ENCODE measurements at regions not wholly inside any gene's neighbourhood (a gene's known extent, or its start where the extent isn't known, plus 50 kb on each side); places are given as distances from the start of the nearest gene placed in this dataset.

DNA sequence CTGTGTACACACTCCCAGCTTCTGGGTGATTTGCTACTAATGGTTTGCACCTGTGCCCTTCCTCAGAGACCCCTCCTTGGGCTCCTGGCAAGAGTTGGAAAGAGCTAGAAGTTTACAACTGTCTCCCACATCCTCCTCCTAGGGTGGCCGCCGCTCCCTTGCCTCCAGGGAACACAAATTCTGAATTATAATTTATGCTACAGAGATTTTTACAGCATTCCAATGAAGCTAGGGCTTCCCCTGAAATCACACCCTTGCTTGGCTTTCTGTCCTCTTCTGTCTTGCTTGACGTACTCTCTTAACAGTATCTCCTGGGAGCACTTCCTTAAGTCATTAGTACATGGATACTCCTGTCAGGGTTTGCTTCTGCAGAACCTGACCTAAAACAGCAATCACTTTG, 180.2 kb downstream of the KCNA5 start:
- DNase-seq (ENCODE audit: low read depth in 4 of 4, low spot score in 3 of 4), result no peak

GRCh38 chr12:5226581-5226980, 182.9 kb downstream of the KCNA5 start:
- DNase-seq (ENCODE audit: low read depth in 4 of 4, low spot score in 3 of 4), result no peak

DNA sequence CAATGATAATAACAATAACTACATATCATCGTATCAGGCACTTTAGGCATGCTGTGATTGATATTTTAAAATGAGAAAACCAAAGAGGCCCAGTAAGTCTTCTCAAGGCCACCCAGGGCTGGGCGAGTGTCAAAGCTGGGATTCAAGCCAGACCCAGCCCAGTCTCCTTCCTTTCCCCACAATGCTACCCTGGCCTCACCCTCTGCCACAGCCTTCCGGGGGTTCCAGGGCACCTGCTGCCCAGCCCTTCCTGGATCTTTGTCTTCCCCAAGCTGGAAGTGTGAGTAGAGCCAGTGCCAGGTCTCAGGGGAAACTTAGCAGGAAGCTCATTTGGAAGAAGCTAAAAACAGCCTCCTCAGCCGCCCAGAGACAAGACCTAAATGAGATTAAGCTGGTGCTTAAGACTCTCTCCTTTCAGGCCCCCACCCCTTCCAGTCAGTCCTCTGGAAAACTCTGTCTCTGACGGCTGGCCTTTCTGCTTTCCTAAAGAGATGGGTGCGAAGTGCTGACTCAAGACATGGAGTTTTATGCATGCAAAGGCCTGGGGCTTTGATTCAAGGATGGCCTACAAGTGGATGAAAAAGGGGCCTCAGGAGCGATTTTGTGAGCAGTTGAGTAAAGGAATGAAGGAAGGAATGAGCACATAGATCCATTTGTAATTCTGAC, 184.2 kb downstream of the KCNA5 start:
- no peak for DNase-seq (ENCODE audit: low read depth in 4 of 4, low spot score in 3 of 4)

- DNase-seq (ENCODE audit: low read depth in 4 of 4, low spot score in 3 of 4), result no peak
These were observed 186.5 kb downstream of the KCNA5 start for GRCh38 chr12:5230156-5230555.

DNA sequence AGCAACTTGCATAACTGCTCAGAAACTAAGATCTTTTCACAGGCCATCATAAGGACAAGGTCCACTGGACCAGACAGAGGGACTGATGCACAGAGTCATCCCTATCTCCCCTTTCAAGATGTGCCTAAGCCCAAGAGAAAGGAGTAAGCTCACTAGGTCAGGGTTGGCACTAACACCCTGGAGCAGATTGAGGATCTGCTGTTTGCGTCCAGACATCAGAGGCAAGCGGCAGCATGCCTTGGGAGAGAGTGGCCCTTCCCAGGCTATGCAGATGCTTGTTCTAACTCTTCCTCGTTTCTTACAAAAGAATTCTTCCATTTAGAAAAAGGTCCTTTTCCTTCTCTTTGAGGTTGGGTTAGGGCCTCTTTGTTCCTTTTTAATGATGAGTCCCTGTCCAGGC, 187.2 kb downstream of the KCNA5 start:
- DNase-seq (ENCODE audit: low read depth in 4 of 4, low spot score in 3 of 4), result no peak

GRCh38 chr12:5232291-5232690, 188.6 kb downstream of the KCNA5 start:
- DNase-seq (ENCODE audit: low read depth in 4 of 4, low spot score in 3 of 4), result no peak

GRCh38 chr12:5232826-5233500, 189.3 kb downstream of the KCNA5 start:
- no peak for DNase-seq (ENCODE audit: low read depth in 4 of 4, low spot score in 3 of 4)

- no peak for DNase-seq (ENCODE audit: low read depth in 4 of 4, low spot score in 3 of 4)
These were observed 192.5 kb downstream of the KCNA5 start for GRCh38 chr12:5236022-5236640.

GRCh38 chr12:5242440-5242839, 189.5 kb upstream of the NTF3 start:
- no peak for DNase-seq (ENCODE audit: low read depth in 4 of 4, low spot score in 3 of 4)

DNA sequence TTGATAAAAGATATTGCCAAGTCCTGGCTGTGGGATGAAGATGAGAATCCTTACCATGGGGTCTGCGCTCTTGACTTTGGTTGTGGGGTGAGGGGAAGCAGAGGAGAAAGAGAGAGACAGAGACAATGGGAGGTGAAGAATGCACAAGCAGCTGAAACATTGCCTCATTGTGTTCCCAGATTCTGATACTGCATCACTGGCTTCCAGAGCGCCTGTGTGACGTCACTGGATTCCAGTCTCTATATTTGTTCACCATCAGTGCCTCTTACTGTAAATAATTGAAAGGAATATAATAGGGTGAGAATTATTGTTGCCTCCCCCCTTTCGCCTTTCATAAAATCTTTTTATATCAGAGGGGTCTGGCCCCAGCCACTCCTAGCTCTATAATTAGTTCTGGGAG, 188.9 kb upstream of the NTF3 start:
- DNase-seq (ENCODE audit: low read depth in 4 of 4, low spot score in 3 of 4), result no peak

- DNase-seq (ENCODE audit: low read depth in 4 of 4, low spot score in 3 of 4), result no peak
These were observed 187.4 kb upstream of the NTF3 start for GRCh38 chr12:5244513-5244972.

DNA sequence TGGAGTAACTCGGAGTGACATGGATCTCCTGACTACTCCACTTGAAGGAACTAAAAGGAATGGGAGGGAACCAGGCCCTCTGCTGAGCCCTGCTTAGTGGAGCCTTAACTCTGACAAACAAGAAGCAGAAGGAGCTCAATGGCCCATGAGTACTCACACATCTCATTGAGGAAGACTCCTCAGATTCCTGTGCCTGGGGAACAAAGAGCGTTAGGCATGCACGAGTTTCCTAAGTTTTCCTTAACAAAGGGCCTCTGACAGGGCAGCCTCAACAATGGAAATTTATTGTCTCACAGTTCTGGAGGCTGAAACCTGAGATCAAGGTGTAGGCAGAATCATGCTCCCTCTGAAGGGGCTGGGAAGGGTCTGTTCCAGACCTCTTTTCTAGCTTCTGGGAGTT, 185.7 kb upstream of the NTF3 start:
- DNase-seq (ENCODE audit: low read depth in 4 of 4, low spot score in 3 of 4), result no peak

- no peak for DNase-seq (ENCODE audit: low read depth in 4 of 4, low spot score in 3 of 4)
These were observed 184.8 kb upstream of the NTF3 start for GRCh38 chr12:5247144-5247543.

DNA sequence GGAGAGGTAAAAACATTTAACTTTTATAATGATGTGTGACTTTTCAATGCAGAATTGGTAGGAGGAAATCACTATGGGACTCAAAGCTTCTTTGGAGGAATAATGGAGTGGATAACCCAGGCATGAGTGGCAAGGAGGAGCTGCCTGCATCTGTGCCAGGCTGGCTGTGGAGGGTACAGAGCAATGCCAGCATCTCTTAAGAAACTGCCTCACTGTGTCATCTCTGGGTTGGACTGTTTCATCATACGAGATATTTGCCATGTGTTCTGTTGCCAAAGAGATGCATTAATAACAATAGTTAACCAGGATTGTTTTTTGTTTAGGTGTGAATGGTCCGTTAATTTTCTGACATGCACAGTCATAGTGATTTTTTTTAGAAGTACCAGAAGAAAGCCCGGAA, 183.7 kb upstream of the NTF3 start:
- DNase-seq (ENCODE audit: low read depth in 4 of 4, low spot score in 3 of 4), result no peak

DNA sequence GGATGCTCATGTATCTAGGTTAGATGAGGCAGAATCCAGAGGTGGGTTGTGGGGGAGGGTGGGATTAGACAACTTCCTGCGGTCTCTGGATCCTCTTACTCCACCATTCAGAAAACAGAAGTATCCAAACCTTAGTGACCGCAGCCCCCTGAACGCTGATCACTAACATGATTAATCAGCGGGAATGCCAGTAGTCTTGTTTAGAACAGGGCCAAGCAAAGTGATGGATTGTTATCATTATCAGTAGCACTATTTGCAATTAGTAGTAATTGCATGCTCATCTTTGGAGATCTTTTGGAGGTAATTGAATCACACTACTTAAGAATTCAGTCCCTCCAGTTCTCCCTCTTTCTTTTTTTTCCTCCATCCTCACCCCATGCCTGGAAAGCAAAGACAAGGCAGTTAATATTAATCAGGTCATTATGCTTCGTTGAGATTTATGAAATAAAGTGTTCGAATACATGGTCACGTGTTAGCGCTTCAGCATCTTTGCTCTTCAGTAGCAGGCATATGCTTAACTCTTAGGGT, 182.8 kb upstream of the NTF3 start:
- no peak for DNase-seq (ENCODE audit: low read depth in 4 of 4, low spot score in 3 of 4)

GRCh38 chr12:5251092-5251491, 180.8 kb upstream of the NTF3 start:
- DNase-seq (ENCODE audit: low read depth in 4 of 4, low spot score in 3 of 4), result no peak

DNA sequence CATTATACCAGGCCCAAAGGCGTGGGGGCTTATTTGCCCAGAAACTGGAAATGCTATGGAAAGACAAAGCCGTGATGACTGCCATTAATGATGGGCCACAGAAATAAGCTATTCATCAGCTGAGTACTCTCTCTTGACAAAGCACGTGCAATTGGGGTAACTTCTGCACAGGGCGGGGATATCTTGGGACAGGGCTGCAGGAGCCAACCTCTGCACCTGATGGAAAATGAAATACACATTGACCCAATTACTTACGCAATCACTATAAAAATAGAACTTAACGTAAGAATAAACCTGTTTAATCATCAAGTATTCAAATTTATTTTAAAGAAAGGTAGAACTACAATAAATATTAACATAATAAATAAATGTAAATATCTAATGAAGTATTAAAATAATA, 180.1 kb upstream of the NTF3 start:
- DNase-seq (ENCODE audit: low read depth in 4 of 4, low spot score in 3 of 4), result no peak

DNA sequence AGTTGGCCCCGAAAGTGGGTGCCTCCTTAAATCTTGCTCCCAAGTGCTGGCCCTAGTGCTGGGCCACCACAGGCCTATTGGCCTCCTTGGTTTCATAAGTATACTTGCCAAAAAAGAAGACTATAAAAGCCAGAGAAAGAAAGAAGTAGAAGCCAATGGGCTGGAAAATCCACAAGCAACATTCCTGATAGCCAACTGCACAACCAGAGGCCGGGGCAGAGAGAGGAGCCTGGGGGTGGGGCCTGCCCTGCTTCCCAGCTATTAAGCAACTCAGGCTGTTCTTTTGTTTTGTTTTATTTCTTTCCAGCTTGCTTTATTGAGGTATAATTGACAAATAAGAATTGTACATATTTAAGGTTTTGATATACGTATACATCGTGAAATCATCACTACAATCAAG, 177.2 kb upstream of the NTF3 start:
- no peak for DNase-seq (ENCODE audit: low read depth in 4 of 4, low spot score in 3 of 4)

GRCh38 chr12:5257763-5258495, 174.0 kb upstream of the NTF3 start:
- DNase-seq (ENCODE audit: low read depth in 4 of 4, low spot score in 3 of 4), result no peak

GRCh38 chr12:5258498-5258897, 173.4 kb upstream of the NTF3 start:
- no peak for DNase-seq (ENCODE audit: low read depth in 4 of 4, low spot score in 3 of 4)

DNA sequence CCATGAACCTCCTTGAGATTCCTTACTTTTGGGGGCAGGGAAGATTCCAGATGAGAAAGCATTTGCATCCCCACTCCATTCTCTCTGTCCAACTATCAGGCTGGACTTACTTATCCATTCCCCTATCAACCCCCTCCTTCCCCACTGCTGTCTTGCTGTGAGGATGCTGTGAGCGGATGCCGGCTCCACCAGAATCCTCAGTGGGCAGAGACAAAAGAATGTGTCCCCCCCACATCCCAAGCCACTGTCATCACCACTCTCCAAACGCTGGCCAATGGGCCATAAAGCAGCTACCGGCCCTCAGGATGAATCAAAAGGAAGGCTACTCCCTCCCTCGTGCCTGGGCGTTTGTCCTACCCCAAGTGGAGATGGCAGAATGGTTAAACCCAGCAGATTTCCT, 173.0 kb upstream of the NTF3 start:
- DNase-seq (ENCODE audit: low read depth in 4 of 4, low spot score in 3 of 4), result no peak

All from right renal pelvis (tissue), 4 donors.